Heart left ventricle (tissue), 16 donors: ENCODE measurements at regions not wholly inside any gene's neighbourhood (a gene's known extent, or its start where the extent isn't known, plus 50 kb on each side); places are given as distances from the start of the nearest gene placed in this dataset.

Experiments
- ATAC-seq, 4 donors: fragments of 200-7000 bp; cut with Tn5 transposase; one replicate each; pipeline ENCODE4 v1.9.1; 2020 to 2022; ENCODE audit warnings: moderate library complexity in 4 of 4, mild to moderate bottlenecking in 3 of 4, moderate number of reproducible peaks in 1 of 4
- DNase-seq, 5 donors: peaks; one replicate each; pipeline ENCODE4 v3.0.0-alpha.2; 2020
- H3K27ac ChIP-seq, 12 donors: fragments of 200-600 bp; sonication (generic) in 4 of 12; one replicate each; pipeline versions ENCODE4 v1.5.0 to v1.8.0; 2016 to 2022; ENCODE audit warnings: mild to moderate bottlenecking in 2 of 12
- H3K27me3 ChIP-seq, 9 donors: fragments of 200-600 bp; sonication (generic) in 2 of 9; one replicate each; pipeline versions ENCODE4 v1.5.1 to v1.8.0; 2016 to 2022; ENCODE audit warnings: mild to moderate bottlenecking in 3 of 9
- H3K36me3 ChIP-seq, 9 donors: fragments of 200-600 bp; sonication (generic) in 2 of 9; one replicate each; pipeline versions ENCODE4 v1.5.0 to v1.8.0; 2018 to 2022; ENCODE audit warnings: mild to moderate bottlenecking in 2 of 9
- H3K4me1 ChIP-seq, 12 donors: fragments of 200-600 bp; sonication (generic) in 4 of 12; one replicate each; pipeline versions ENCODE4 v1.5.0 to v1.8.0; 2016 to 2022; ENCODE audit warnings: mild to moderate bottlenecking in 3 of 12
- H3K4me3 ChIP-seq, 12 donors: fragments of 200-600 bp; sonication (generic) in 4 of 12; one replicate each; pipeline versions ENCODE4 v1.5.0 to v1.8.0; 2017 to 2022; ENCODE audit warnings: mild to moderate bottlenecking in 9 of 12, moderate library complexity in 4 of 12
- H3K9me3 ChIP-seq, 12 donors: fragments of 200-600 bp; sonication (generic) in 4 of 12; one replicate each; pipeline versions ENCODE4 v1.5.0 to v1.8.0; 2016 to 2022; ENCODE audit warnings: mild to moderate bottlenecking in 1 of 12
- POLR2A ChIP-seq, 2 donors: fragments of 450-650 bp; IDR thresholded peaks; one replicate each; pipeline ENCODE4 v1.6.1; 2017; ENCODE audit warnings: antibody characterized with exemption in 2 of 2, mild to moderate bottlenecking in 2 of 2, moderate library complexity in 2 of 2
- WGBS, 4 donors: extraction: QIAGEN DNeasy Blood & Tissue Kit in 2 of 4; methylation state at CpG; one replicate each; pipeline versions ENCODE4 v1.1.5 to v1.1.7; 2013 to 2018; 5-methylcytosine and 5-hydroxymethylcytosine counted together
- intact Hi-C, 10 donors: fragments of 100-400 bp; cut with DNase I; formaldehyde crosslinking; loops; one replicate each; pipeline versions ENCODE4 v1.11.1 to v1.14.2; 2022
- TF ChIP-seq, protein P1 (sequence below), 12 donors: fragments of 200-600 bp; sonication (generic) in 4 of 12; IDR thresholded peaks; one replicate each; pipeline versions ENCODE4 v1.5.0 to v1.8.0; 2018 to 2022; ENCODE audit warnings: antibody characterized with exemption in 12 of 12, mild to moderate bottlenecking in 5 of 12
- donor health status: ischemic (EF 13 %, LVEDD 7.1; RV severe dilation, severe dysfunction).
- donor health status: healthy with polysubstance abuse.
- donor health status: DM: no; HTN: yes; CAD: no.
- donor health status: DM: no; HTN: no; CAD: no.
- donor health status: ischemic (EF 25% LVEDD 6.9; RV normal size, moderate dysfunction).
- donor health status: ischemic (EF 25% LVEDD 5.7; RV mildly dilated, moderate dysfunction).
- donor health status: healthy.
- donor health status: DM: yes; HTN: yes; CAD: no.
- donor health status: ischemic (EF 35%, LVEDD 5.7; RV mildly dilated, moderate dysfunction).
- donor health status: nonischemic (EF 11% LVEDD 7.7; RV severe dilation, severe dysfunction).
- donor health status: DM: yes; HTN: yes; CAD: no.
- donor health status: PGD.
- donor health status: ischemic (EF 29% LVEDD 5.4; RV normal size, mild dysfunction).
- donor health status: nonischemic (EF 23%, LVEDD 6.1; RV moderate dilation, normal function).

DNA sequence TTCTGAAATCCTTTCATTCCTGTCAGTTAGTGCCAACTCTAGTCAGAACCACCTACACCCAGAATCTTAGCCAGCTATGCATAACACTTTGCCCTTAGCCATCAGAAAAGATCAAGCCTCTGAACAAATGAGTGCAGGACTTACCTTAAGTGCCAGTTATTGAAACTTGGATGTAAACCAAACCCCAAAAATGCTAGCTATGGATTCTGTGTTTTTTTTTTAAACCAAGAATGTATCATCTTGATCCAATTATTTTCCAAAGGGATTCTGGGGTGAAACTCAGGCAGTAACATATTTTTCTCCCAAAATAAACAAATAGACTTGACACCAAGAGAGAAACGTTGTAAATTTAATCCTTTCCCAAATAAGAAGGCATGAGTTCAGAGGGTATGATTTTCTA, 538.6 kb upstream of the ADAMTS5 start:
- intact Hi-C loops: no loop called here
- WGBS, 4 donors: 46 to 57% (median 55%) methylated on average over 1 of the region's 1 CpG
- Histone ChIP-seq H3K9me3 (no peaks in the 10 kb centered on the region), H3K4me1 (no peaks in the 10 kb centered on the region), H3K4me3 (no peak overlapping the region), H3K27me3 (no peaks in the 10 kb centered on the region), H3K27ac (no peak overlapping the region), H3K36me3 (no peaks in the 10 kb centered on the region)
- no peak for ATAC-seq
- TF ChIP-seq, protein P1, sequence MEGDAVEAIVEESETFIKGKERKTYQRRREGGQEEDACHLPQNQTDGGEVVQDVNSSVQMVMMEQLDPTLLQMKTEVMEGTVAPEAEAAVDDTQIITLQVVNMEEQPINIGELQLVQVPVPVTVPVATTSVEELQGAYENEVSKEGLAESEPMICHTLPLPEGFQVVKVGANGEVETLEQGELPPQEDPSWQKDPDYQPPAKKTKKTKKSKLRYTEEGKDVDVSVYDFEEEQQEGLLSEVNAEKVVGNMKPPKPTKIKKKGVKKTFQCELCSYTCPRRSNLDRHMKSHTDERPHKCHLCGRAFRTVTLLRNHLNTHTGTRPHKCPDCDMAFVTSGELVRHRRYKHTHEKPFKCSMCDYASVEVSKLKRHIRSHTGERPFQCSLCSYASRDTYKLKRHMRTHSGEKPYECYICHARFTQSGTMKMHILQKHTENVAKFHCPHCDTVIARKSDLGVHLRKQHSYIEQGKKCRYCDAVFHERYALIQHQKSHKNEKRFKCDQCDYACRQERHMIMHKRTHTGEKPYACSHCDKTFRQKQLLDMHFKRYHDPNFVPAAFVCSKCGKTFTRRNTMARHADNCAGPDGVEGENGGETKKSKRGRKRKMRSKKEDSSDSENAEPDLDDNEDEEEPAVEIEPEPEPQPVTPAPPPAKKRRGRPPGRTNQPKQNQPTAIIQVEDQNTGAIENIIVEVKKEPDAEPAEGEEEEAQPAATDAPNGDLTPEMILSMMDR (IDR thresholded peaks at IDR 0.05): no peak
- no peak for TF ChIP-seq POLR2A (IDR thresholded peaks at IDR 0.05)
- no peak for DNase-seq

DNA sequence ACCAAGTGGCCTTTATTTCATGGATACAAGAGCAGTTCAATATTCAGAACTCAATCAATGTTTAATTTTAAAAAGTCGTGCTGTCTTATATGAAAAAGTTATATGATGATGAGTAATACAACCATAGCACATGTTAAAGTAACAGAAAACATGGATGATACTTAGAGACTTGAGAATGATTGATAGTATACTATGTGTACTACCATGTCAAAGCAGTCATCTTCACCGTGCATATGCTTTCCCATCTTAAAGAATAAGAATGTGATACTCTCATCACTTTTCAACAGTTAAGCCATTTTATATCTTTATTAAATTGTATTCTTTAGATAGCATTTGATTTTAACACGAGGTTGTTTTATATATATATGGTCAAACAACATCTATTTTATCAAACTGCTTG, 535.9 kb upstream of the ADAMTS5 start:
- no peak overlapping the region for H3K4me3 ChIP-seq
- ATAC-seq: no peak
- TF ChIP-seq, protein P1 (IDR thresholded peaks at IDR 0.05): no peak
- no peaks in the 10 kb centered on the region for H3K4me1 ChIP-seq
- no peaks in the 10 kb centered on the region for H3K9me3 ChIP-seq
- no peaks in the 10 kb centered on the region for H3K27me3 ChIP-seq
- 87 to 94% (median 90%) methylated on average over 3 of the region's 3 CpGs for WGBS, 4 donors
- no peak for DNase-seq
- H3K36me3 ChIP-seq: no peaks in the 10 kb centered on the region
- no peak overlapping the region for H3K27ac ChIP-seq
- intact Hi-C loops: no loop called here

DNA sequence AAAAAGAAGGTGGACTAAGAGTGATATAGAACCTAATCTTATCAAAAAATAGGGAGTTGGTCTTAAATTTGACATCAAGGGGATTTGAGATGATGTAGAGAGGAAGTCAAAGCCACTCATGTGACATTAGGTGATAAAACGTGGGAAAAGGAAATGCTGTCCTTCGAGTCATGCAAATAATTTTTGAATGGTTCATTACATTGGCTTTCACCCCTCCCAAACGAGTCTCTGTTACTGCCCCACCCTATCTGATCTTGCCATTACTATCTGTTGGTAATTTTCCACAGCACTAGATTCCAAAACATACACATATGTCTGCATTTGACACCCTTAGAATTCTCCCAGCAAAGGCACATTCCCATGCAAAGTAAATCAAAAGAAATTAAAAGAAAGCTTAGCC, 531.1 kb upstream of the ADAMTS5 start:
- no peaks in the 10 kb centered on the region for H3K4me1 ChIP-seq
- no peak for DNase-seq
- H3K27me3 ChIP-seq: no peaks in the 10 kb centered on the region
- no peaks in the 10 kb centered on the region for H3K9me3 ChIP-seq
- intact Hi-C loops: no loop called here
- no peak for ATAC-seq
- no peak for TF ChIP-seq POLR2A (IDR thresholded peaks at IDR 0.05)
- TF ChIP-seq, protein P1 (IDR thresholded peaks at IDR 0.05): no peak
- no peak overlapping the region for H3K27ac ChIP-seq
- H3K36me3 ChIP-seq: no peaks in the 10 kb centered on the region
- H3K4me3 ChIP-seq: no peak overlapping the region
- WGBS, 4 donors: 31 to 43% (median 38%) methylated on average over 3 of the region's 3 CpGs

DNA sequence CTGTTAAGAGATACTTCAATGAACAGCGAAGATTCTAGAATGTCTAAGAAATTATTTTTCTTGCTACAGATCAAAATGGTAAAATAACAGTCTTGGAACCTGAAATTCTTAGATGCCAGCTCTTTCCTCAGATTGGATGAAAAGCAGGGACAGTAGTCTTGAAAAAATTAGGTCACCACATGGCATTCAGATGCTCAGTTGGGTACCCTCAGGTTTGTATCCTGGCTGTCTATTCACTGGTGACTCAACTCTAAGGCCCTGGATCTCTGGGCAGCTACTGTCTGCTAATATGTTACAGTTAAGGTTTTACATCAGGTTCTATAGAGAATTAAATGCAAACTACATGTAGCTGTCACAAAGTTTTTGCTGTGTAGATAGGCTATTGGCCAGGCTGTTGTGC, 528.9 kb upstream of the ADAMTS5 start:
- Histone ChIP-seq H3K4me1 (no peaks in the 10 kb centered on the region), H3K9me3 (no peaks in the 10 kb centered on the region), H3K4me3 (no peak overlapping the region), H3K27ac (no peak overlapping the region), H3K36me3 (no peaks in the 10 kb centered on the region), H3K27me3 (no peaks in the 10 kb centered on the region)
- no peak for TF ChIP-seq POLR2A (IDR thresholded peaks at IDR 0.05)
- TF ChIP-seq, protein P1 (IDR thresholded peaks at IDR 0.05): no peak
- ATAC-seq: no peak
- 92 to 100% (median 98%) methylated on average over 1 of the region's 1 CpG for WGBS, 4 donors
- DNase-seq: no peak
- intact Hi-C loops: no loop called here
